GM10266 (cell line): ENCODE measurements at regions not wholly inside any gene's neighbourhood (a gene's known extent, or its start where the extent isn't known, plus 50 kb on each side); places are given as distances from the start of the nearest gene placed in this dataset.
"Not testable (repeated sequence)": the region's sequence is repeated elsewhere in the genome, so short reads cannot be mapped to it uniquely, and the experiment has no call there.

ENCODE experiments used
- DNase-seq: peaks from one replicate; pipeline ENCODE4 v3.0.0; 2012; ENCODE audit errors: extremely low spot score
- CTCF ChIP-seq: IDR thresholded peaks from 2 replicates; pipeline ENCODE4 v1.5.1; 2012; ENCODE audit warnings: mild to moderate bottlenecking, low read depth; ENCODE audit not compliant: control insufficient read depth, insufficient read depth; ENCODE audit errors: missing control alignments

DNA sequence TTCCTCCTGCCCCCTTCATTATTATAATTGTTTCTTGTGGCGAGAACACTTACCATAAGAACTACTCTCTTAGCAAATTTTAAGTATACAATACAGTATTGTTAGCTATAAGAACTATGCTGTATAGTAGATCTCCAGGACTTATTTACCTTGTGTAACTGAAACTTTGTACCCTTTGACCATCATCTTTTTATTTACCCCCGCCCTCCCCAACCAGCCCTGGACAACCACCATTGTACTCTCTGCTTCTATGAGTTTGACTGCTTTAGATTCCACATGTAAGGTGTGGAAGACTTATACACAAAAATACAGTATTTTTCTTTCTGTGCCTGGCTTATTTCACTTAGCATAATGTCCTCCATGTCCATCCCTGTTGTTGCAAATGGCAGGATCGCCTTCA lies 161.1 kb downstream of the PHF8 start:
- DNase-seq = no peak

DNA sequence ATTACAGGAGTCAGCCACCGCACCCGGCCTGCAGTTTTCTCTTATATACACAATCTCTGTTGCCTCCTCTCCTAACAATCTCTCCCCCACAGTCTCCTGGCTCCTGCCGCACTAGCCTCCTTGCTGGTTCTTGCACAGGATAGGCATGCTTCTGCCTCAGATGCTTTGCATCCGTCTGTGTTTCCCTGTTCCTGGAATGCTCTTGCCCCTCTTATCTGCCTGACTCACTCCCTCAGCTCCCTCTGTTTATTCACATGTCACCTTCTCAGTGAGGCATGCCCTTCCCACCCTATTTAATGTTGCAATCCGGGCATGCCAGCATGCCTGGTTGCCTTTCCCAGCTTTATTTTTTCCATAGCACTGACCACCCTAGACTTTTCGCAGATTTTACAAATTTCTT lies 161.9 kb downstream of the PHF8 start:
- no peak for TF ChIP-seq CTCF
- DNase-seq = no peak

More for the DNA sequence above, 161.1 kb downstream of the PHF8 start:
- no peak for TF ChIP-seq CTCF

GRCh38 chrX:53880786-53881185 lies 163.5 kb downstream of the PHF8 start:
- not testable (repeated sequence) for DNase-seq

GRCh38 chrX:53859890-53860289 lies 173.4 kb upstream of the HUWE1 start:
- no peak for TF ChIP-seq CTCF
- DNase-seq = no peak

GRCh38 chrX:53831662-53832635 lies 145.4 kb upstream of the HUWE1 start:
- peak; percentile 35 for DNase-seq
- TF ChIP-seq CTCF = peak; percentile 47

DNA sequence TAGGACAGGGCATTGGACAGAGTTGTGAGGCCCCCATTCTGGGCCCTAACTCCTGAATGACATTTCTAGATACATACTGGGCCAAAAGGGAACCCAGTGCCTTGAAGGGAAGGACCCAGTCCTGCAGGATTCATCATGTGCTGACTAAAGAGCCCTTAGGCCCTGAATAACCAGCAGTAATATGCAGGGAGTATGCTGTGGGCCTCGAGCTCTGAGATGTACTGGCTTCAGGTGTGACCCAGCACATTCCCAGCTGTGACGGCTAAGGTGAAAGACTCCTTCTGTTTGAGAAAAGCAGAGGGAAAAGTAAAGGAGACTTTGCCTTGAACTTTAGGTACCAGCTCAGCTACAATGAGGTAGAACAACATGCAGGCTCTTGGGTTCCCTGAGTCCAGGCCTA lies 138.2 kb upstream of the HUWE1 start:
- no peak for TF ChIP-seq CTCF
- DNase-seq = no peak

GRCh38 chrX:53818115-53818514 lies 131.6 kb upstream of the HUWE1 start:
- DNase-seq = not testable (repeated sequence)

- no peak for DNase-seq
- no peak for TF ChIP-seq CTCF
These were observed 131.0 kb upstream of the HUWE1 start for GRCh38 chrX:53817548-53817947.
